H9 (cell line): ENCODE measurements at regions not wholly inside any gene's neighbourhood (a gene's known extent, or its start where the extent isn't known, plus 50 kb on each side); places are given as distances from the start of the nearest gene placed in this dataset.

ENCODE experiments used
- DNase-seq: peaks from one replicate; pipeline ENCODE4 v3.0.0-alpha.2; 2017
- H2AFZ ChIP-seq: one replicate; pipeline ENCODE4 v1.6.1; 2013; ENCODE audit warnings: mild to moderate bottlenecking, low read length, control low read depth, moderate library complexity
- H2AK5ac ChIP-seq: 2 replicates; pipeline ENCODE4 v1.6.1; 2013; ENCODE audit warnings: low read length, control low read depth, mixed read lengths; ENCODE audit not compliant: insufficient read length
- H2BK120ac ChIP-seq: one replicate; pipeline ENCODE4 v1.6.1; 2013; ENCODE audit warnings: low read depth, mild to moderate bottlenecking, low read length, control low read depth, inconsistent platforms; ENCODE audit not compliant: poor library complexity, severe bottlenecking
- H2BK12ac ChIP-seq: 2 replicates; pipeline ENCODE4 v1.6.1; 2013; ENCODE audit warnings: low read length, control low read depth, mixed read lengths, low read depth; ENCODE audit not compliant: insufficient read length
- H2BK15ac ChIP-seq: 2 replicates; pipeline ENCODE4 v1.6.1; 2013; ENCODE audit warnings: low read depth, low read length, control low read depth
- H2BK20ac ChIP-seq: one replicate; pipeline ENCODE4 v1.6.1; 2013; ENCODE audit warnings: low read depth, mild to moderate bottlenecking, low read length, control low read depth, inconsistent platforms; ENCODE audit not compliant: poor library complexity, severe bottlenecking
- H2BK5ac ChIP-seq: 2 replicates; pipeline ENCODE4 v1.6.1; 2013; ENCODE audit warnings: low read length, control low read depth, mixed read lengths; ENCODE audit not compliant: insufficient read length
- H3K14ac ChIP-seq: 2 replicates; pipeline ENCODE4 v1.6.1; 2013; ENCODE audit warnings: low read length, control low read depth; ENCODE audit not compliant: insufficient read depth
- H3K18ac ChIP-seq: 2 replicates; pipeline ENCODE4 v1.6.1; 2013; ENCODE audit warnings: low read depth, mild to moderate bottlenecking, mixed read lengths, low read length, control low read depth; ENCODE audit not compliant: insufficient read length
- H3K23ac ChIP-seq: 2 replicates; pipeline ENCODE4 v1.6.1; 2013; ENCODE audit warnings: low read length, control low read depth, mixed read lengths, low read depth; ENCODE audit not compliant: insufficient read length
- H3K23me2 ChIP-seq: 2 replicates; pipeline ENCODE4 v1.6.1; 2013; ENCODE audit warnings: low read depth, mild to moderate bottlenecking, mixed read lengths, low read length, control low read depth; ENCODE audit not compliant: insufficient read length, poor library complexity, severe bottlenecking
- H3K27ac ChIP-seq: 2 replicates; pipeline ENCODE4 v1.5.1; 2013; ENCODE audit warnings: low read length, control low read depth, mixed read lengths, low read depth; ENCODE audit not compliant: insufficient read length
- H3K27me3 ChIP-seq: 2 replicates; pipeline ENCODE4 v1.6.1; 2013; ENCODE audit warnings: low read length, control low read depth, inconsistent platforms; ENCODE audit not compliant: insufficient read depth
- H3K4ac ChIP-seq: 2 replicates; pipeline ENCODE4 v1.6.1; 2013; ENCODE audit warnings: low read depth, mild to moderate bottlenecking, control low read depth, inconsistent platforms, low read length, moderate library complexity
- H3K4me1 ChIP-seq: 2 replicates; pipeline ENCODE4 v1.6.1; 2013; ENCODE audit warnings: low read length, control low read depth, inconsistent platforms; ENCODE audit not compliant: insufficient read depth
- H3K4me2 ChIP-seq: 2 replicates; pipeline ENCODE4 v1.6.1; 2013; ENCODE audit warnings: low read length, control low read depth, mixed read lengths; ENCODE audit not compliant: insufficient read length, insufficient read depth
- H3K56ac ChIP-seq: 2 replicates; pipeline ENCODE4 v1.6.1; 2013; ENCODE audit warnings: low read depth, mild to moderate bottlenecking, mixed read lengths, low read length, control low read depth; ENCODE audit not compliant: insufficient read length
- H3K79me1 ChIP-seq: 2 replicates; pipeline ENCODE4 v1.6.1; 2013; ENCODE audit warnings: low read depth, mild to moderate bottlenecking, moderate library complexity, low read length, control low read depth, inconsistent platforms; ENCODE audit not compliant: insufficient read depth, poor library complexity, severe bottlenecking
- H3K79me2 ChIP-seq: 2 replicates; pipeline ENCODE4 v1.6.1; 2013; ENCODE audit warnings: low read length, control low read depth, inconsistent platforms; ENCODE audit not compliant: insufficient read depth
- H3K9ac ChIP-seq: 2 replicates; pipeline ENCODE4 v1.6.1; 2013; ENCODE audit warnings: low read length, control low read depth, mixed read lengths; ENCODE audit not compliant: insufficient read length; ENCODE audit errors: extremely low read depth
- H3K9me3 ChIP-seq: one replicate; pipeline ENCODE4 v1.6.1; 2013; ENCODE audit warnings: low read depth, low read length, inconsistent platforms; ENCODE audit not compliant: control insufficient read depth
- H3T11ph ChIP-seq: one replicate; pipeline ENCODE4 v1.6.1; 2013; ENCODE audit warnings: mild to moderate bottlenecking, low read length, control low read depth, inconsistent platforms
- H4K20me1 ChIP-seq: one replicate; pipeline ENCODE4 v1.6.1; 2013; ENCODE audit not compliant: control insufficient read depth, insufficient read length, insufficient read depth
- H4K5ac ChIP-seq: 2 replicates; pipeline ENCODE4 v1.6.1; 2013; ENCODE audit warnings: low read depth, mild to moderate bottlenecking, mixed read lengths, low read length, control low read depth; ENCODE audit not compliant: insufficient read length
- H4K8ac ChIP-seq: replicated peaks from 2 replicates; pipeline ENCODE4 v1.6.1; 2013; ENCODE audit warnings: low read length, control low read depth, mixed read lengths, low read depth; ENCODE audit not compliant: insufficient read length
- H4K91ac ChIP-seq: 2 replicates; pipeline ENCODE4 v1.6.1; 2013; ENCODE audit warnings: low read depth, mild to moderate bottlenecking, moderate library complexity, mixed read lengths, low read length, control low read depth; ENCODE audit not compliant: insufficient read length
- H3K27ac Mint-ChIP-seq, 3 experiments: 2 replicates in 2 of 3; 3 replicates in 1 of 3; pipeline ENCODE4 v1.8.0; 2020 to 2021; ENCODE audit warnings: mixed read lengths in 3 of 3, mild to moderate bottlenecking in 1 of 3, moderate library complexity in 1 of 3
- H3K27me3 Mint-ChIP-seq: 2 replicates; pipeline ENCODE4 v1.8.0; 2021; ENCODE audit warnings: low read depth, mild to moderate bottlenecking, moderate library complexity, mixed read lengths
- H3K36me3 Mint-ChIP-seq, 3 experiments: 2 replicates in 2 of 3; 3 replicates in 1 of 3; pipeline ENCODE4 v1.8.0; 2020 to 2021; ENCODE audit warnings: low read depth in 3 of 3, mixed read lengths in 3 of 3; ENCODE audit not compliant: insufficient read depth in 1 of 3
- H3K4me1 Mint-ChIP-seq, 2 experiments: 2 replicates each; pipeline ENCODE4 v1.8.0; 2020; ENCODE audit warnings: mixed read lengths in 2 of 2
- H3K4me3 Mint-ChIP-seq, 2 experiments: 2 replicates in 1 of 2; 3 replicates in 1 of 2; pipeline ENCODE4 v1.8.0; 2020 to 2021; ENCODE audit warnings: mild to moderate bottlenecking in 2 of 2, mixed read lengths in 2 of 2, moderate library complexity in 1 of 2
- H3K9me3 Mint-ChIP-seq, 2 experiments: 2 replicates in 1 of 2; 3 replicates in 1 of 2; pipeline ENCODE4 v1.8.0; 2020; ENCODE audit warnings: mild to moderate bottlenecking in 2 of 2, mixed read lengths in 2 of 2, moderate library complexity in 1 of 2
- CTCF ChIP-seq: fragments of 200-600 bp; sonication (generic); conservative IDR thresholded peaks from 3 replicates; pipeline ENCODE4 v1.8.0; 2021; ENCODE audit warnings: antibody characterized with exemption, mild to moderate bottlenecking

- H3K4ac ChIP-seq = no peak overlapping the region
- no peak overlapping the region for H2BK20ac ChIP-seq
- no peak overlapping the region for H3T11ph ChIP-seq
- no peaks in the 10 kb centered on the region for H3K9me3 Mint-ChIP-seq
- DNase-seq = no peak
- no peak overlapping the region for H3K14ac ChIP-seq
- H3K27me3 ChIP-seq = no peaks in the 10 kb centered on the region
- no peak overlapping the region for H2AK5ac ChIP-seq
- no peaks in the 10 kb centered on the region for H4K20me1 ChIP-seq
- no peak overlapping the region for H4K8ac ChIP-seq
- no peak overlapping the region for H3K9ac ChIP-seq
- H3K4me2 ChIP-seq = no peak overlapping the region
- H2BK15ac ChIP-seq = no peak overlapping the region
- H3K23ac ChIP-seq = no peak overlapping the region
- no peaks in the 10 kb centered on the region for H3K36me3 Mint-ChIP-seq
- no peak overlapping the region for H3K27ac Mint-ChIP-seq
- H4K5ac ChIP-seq = no peak overlapping the region
- no peak for TF ChIP-seq CTCF
- no peak overlapping the region for H3K27ac ChIP-seq
- H2BK12ac ChIP-seq = no peak overlapping the region
- no peak overlapping the region for H2BK120ac ChIP-seq
- no peaks in the 10 kb centered on the region for H3K27me3 Mint-ChIP-seq
- H3K4me3 Mint-ChIP-seq = no peak overlapping the region
- H2BK5ac ChIP-seq = no peak overlapping the region
- no peaks in the 10 kb centered on the region for H3K4me1 ChIP-seq
- no peaks in the 10 kb centered on the region for H3K23me2 ChIP-seq
- H3K9me3 ChIP-seq = no peaks in the 10 kb centered on the region
- H3K4me1 Mint-ChIP-seq = no peaks in the 10 kb centered on the region
- H3K18ac ChIP-seq = no peak overlapping the region
- H3K79me1 ChIP-seq = no peaks in the 10 kb centered on the region
- H2AFZ ChIP-seq = no peak overlapping the region
- no peak overlapping the region for H3K56ac ChIP-seq
- H4K91ac ChIP-seq = no peak overlapping the region
- H3K79me2 ChIP-seq = no peaks in the 10 kb centered on the region
Observed at GRCh38 chr5:119840175-119840574, 210.8 kb downstream of the FAM170A start.
